HG03558 (cell line): ENCODE measurements at regions not wholly inside any gene's neighbourhood (a gene's known extent, or its start where the extent isn't known, plus 50 kb on each side); places are given as distances from the start of the nearest gene placed in this dataset.
"Not testable (repeated sequence)": the region's sequence is repeated elsewhere in the genome, so short reads cannot be mapped to it uniquely, and the experiment has no call there.

ENCODE experiments used
- ATAC-seq: cut with Tn5 transposase; IDR thresholded peaks from one replicate; pipeline ENCODE4 v1.9.1; 2021; ENCODE audit warnings: moderate number of reproducible peaks; ENCODE audit not compliant: unreplicated experiment; ENCODE audit errors: extremely low read depth

- not testable (repeated sequence) for ATAC-seq
Measured at GRCh38 chr10:53358978-53359377, 586.4 kb upstream of the MBL2 start.

GRCh38 chr10:53358536-53358935, 586.0 kb upstream of the MBL2 start:
- no peak for ATAC-seq

GRCh38 chr10:53357587-53357986, 585.0 kb upstream of the MBL2 start:
- ATAC-seq, result no peak

GRCh38 chr10:53356616-53357349, 584.2 kb upstream of the MBL2 start:
- no peak for ATAC-seq

- ATAC-seq, result not testable (repeated sequence)
Measured at GRCh38 chr10:53342531-53342930, 569.9 kb upstream of the MBL2 start.

GRCh38 chr10:53338199-53338598, 565.6 kb upstream of the MBL2 start:
- ATAC-seq, result not testable (repeated sequence)

- ATAC-seq, result not testable (repeated sequence)
Measured at GRCh38 chr10:53335803-53336422, 563.3 kb upstream of the MBL2 start.

GRCh38 chr10:53331460-53331859, 558.9 kb upstream of the MBL2 start:
- no peak for ATAC-seq

- ATAC-seq, result not testable (repeated sequence)
Measured at GRCh38 chr10:53326401-53327305, 554.1 kb upstream of the MBL2 start.

- ATAC-seq, result no peak
Measured at GRCh38 chr10:53325066-53325465, 552.5 kb upstream of the MBL2 start.

- no peak for ATAC-seq
Measured at GRCh38 chr10:53315709-53316108, 543.1 kb upstream of the MBL2 start.

GRCh38 chr10:53314876-53315275, 542.3 kb upstream of the MBL2 start:
- no peak for ATAC-seq

GRCh38 chr10:53298443-53298842, 525.9 kb upstream of the MBL2 start:
- ATAC-seq, result no peak

- no peak for ATAC-seq
Measured at GRCh38 chr10:53284615-53285182, 512.1 kb upstream of the MBL2 start.

GRCh38 chr10:53276797-53277196, 504.2 kb upstream of the MBL2 start:
- no peak for ATAC-seq

- no peak for ATAC-seq
Measured at GRCh38 chr10:53269482-53269881, 496.9 kb upstream of the MBL2 start.

- no peak for ATAC-seq
Measured at GRCh38 chr10:53260213-53260612, 487.6 kb upstream of the MBL2 start.

GRCh38 chr10:53256623-53257022, 484.0 kb upstream of the MBL2 start:
- no peak for ATAC-seq

GRCh38 chr10:53255661-53256205, 483.1 kb upstream of the MBL2 start:
- ATAC-seq, result no peak

GRCh38 chr10:53253221-53253620, 480.6 kb upstream of the MBL2 start:
- no peak for ATAC-seq
